Liver (tissue), 8 donors: ENCODE measurements at regions not wholly inside any gene's neighbourhood (a gene's known extent, or its start where the extent isn't known, plus 50 kb on each side); places are given as distances from the start of the nearest gene placed in this dataset.
"Not testable (repeated sequence)": the region's sequence is repeated elsewhere in the genome, so short reads cannot be mapped to it uniquely, and the experiment has no call there.

Source experiments
- DNase-seq: peaks from one replicate; pipeline ENCODE4 v3.0.0-alpha.2; 2017; ENCODE audit warnings: low spot score
- H3K27ac ChIP-seq, 2 donors: one replicate each; pipeline ENCODE4 v1.7.0; 2013; ENCODE audit warnings: inconsistent platforms in 2 of 2, low read length in 2 of 2, control low read depth in 1 of 2, low read depth in 1 of 2, mild to moderate bottlenecking in 1 of 2
- H3K27me3 ChIP-seq, 4 donors: one replicate each; pipeline versions ENCODE4 v1.6.1 to v1.7.0; 2013; ENCODE audit warnings: low read length in 3 of 4, inconsistent platforms in 1 of 4, mild to moderate bottlenecking in 1 of 4, moderate library complexity in 1 of 4; ENCODE audit not compliant: control insufficient read depth in 4 of 4, insufficient read depth in 4 of 4
- H3K36me3 ChIP-seq, 4 donors: one replicate each; pipeline versions ENCODE4 v1.6.1 to v1.7.0; 2013; ENCODE audit warnings: low read length in 3 of 4, mild to moderate bottlenecking in 3 of 4, low read depth in 1 of 4, moderate library complexity in 1 of 4; ENCODE audit not compliant: control insufficient read depth in 4 of 4, insufficient read depth in 3 of 4
- H3K4me1 ChIP-seq, 4 donors: one replicate each; pipeline versions ENCODE4 v1.6.1 to v1.7.0; 2013; ENCODE audit warnings: low read length in 3 of 4, mild to moderate bottlenecking in 3 of 4, moderate library complexity in 1 of 4; ENCODE audit not compliant: control insufficient read depth in 4 of 4, insufficient read depth in 4 of 4
- H3K4me3 ChIP-seq, 3 donors: one replicate each; pipeline versions ENCODE4 v1.6.1 to v1.7.0; 2013; ENCODE audit warnings: low read length in 3 of 3, control low read depth in 1 of 3, low read depth in 1 of 3, mild to moderate bottlenecking in 1 of 3
- H3K9ac ChIP-seq, 2 donors: one replicate each; pipeline ENCODE4 v1.7.0; 2013; ENCODE audit warnings: low read length in 2 of 2, mild to moderate bottlenecking in 2 of 2, moderate library complexity in 2 of 2, control low read depth in 1 of 2, low read depth in 1 of 2
- H3K9me3 ChIP-seq, 4 donors: one replicate each; pipeline versions ENCODE4 v1.6.1 to v1.7.0; 2013; ENCODE audit warnings: low read length in 3 of 4; ENCODE audit not compliant: control insufficient read depth in 4 of 4
- ATF3 ChIP-seq: IDR thresholded peaks from 2 replicates; pipeline ENCODE4 v1.6.1; 2016; ENCODE audit warnings: antibody characterized with exemption
- EGR1 ChIP-seq, 2 donors: IDR thresholded peaks; 2 replicates each; pipeline ENCODE4 v1.6.1; 2016 to 2018; ENCODE audit warnings: antibody characterized with exemption in 2 of 2, low read depth in 2 of 2
- FOXA1 ChIP-seq: IDR thresholded peaks from 2 replicates; pipeline ENCODE4 v1.6.1; 2016; ENCODE audit warnings: antibody characterized with exemption
- FOXA2 ChIP-seq: IDR thresholded peaks from 2 replicates; pipeline ENCODE4 v1.6.1; 2016; ENCODE audit warnings: antibody characterized with exemption
- GABPA ChIP-seq, 2 donors: IDR thresholded peaks in 1 of 2; conservative IDR thresholded peaks in 1 of 2; 2 replicates each; pipeline ENCODE4 v1.6.1; 2016; ENCODE audit warnings: antibody characterized with exemption in 2 of 2, mild to moderate bottlenecking in 1 of 2, moderate library complexity in 1 of 2
- HNF4A ChIP-seq, 2 donors: conservative IDR thresholded peaks; 2 replicates each; pipeline ENCODE4 v1.6.1; 2016; ENCODE audit warnings: antibody characterized with exemption in 2 of 2, mild to moderate bottlenecking in 2 of 2
- HNF4G ChIP-seq: IDR thresholded peaks from 2 replicates; pipeline ENCODE4 v1.6.1; 2016; ENCODE audit warnings: antibody characterized with exemption
- JUND ChIP-seq, 2 donors: IDR thresholded peaks; 2 replicates each; pipeline ENCODE4 v1.6.1; 2016; ENCODE audit warnings: antibody characterized with exemption in 2 of 2
- NR2F2 ChIP-seq: IDR thresholded peaks from 2 replicates; pipeline ENCODE4 v1.6.1; 2016; ENCODE audit warnings: antibody characterized with exemption
- RAD21 ChIP-seq, 2 donors: IDR thresholded peaks; 2 replicates each; pipeline ENCODE4 v1.6.1; 2016; ENCODE audit warnings: antibody characterized with exemption in 2 of 2, mild to moderate bottlenecking in 2 of 2
- REST ChIP-seq: IDR thresholded peaks from 2 replicates; pipeline ENCODE4 v1.6.1; 2016; ENCODE audit warnings: antibody characterized with exemption, mild to moderate bottlenecking
- RXRA ChIP-seq, 2 donors: IDR thresholded peaks; 2 replicates each; pipeline ENCODE4 v1.6.1; 2017 to 2018; ENCODE audit warnings: antibody characterized with exemption in 2 of 2, mild to moderate bottlenecking in 1 of 2
- SP1 ChIP-seq: IDR thresholded peaks from 2 replicates; pipeline ENCODE4 v1.6.1; 2018; ENCODE audit warnings: antibody characterized with exemption, mild to moderate bottlenecking
- TAF1 ChIP-seq: conservative IDR thresholded peaks from 2 replicates; pipeline ENCODE4 v1.6.1; 2016; ENCODE audit warnings: antibody characterized with exemption, mild to moderate bottlenecking
- YY1 ChIP-seq: IDR thresholded peaks from 2 replicates; pipeline ENCODE4 v1.6.1; 2016; ENCODE audit warnings: antibody characterized with exemption, mild to moderate bottlenecking
- ZBTB33 ChIP-seq: IDR thresholded peaks from 2 replicates; pipeline ENCODE4 v1.6.1; 2016; ENCODE audit warnings: antibody characterized with exemption
- WGBS: extraction: QIAGEN DNeasy Blood & Tissue Kit; methylation state at CpG from one replicate; pipeline ENCODE4 v1.1.7; 2013; 5-methylcytosine and 5-hydroxymethylcytosine counted together
- TF ChIP-seq, protein P1 (sequence below): IDR thresholded peaks from 2 replicates; pipeline ENCODE4 v1.6.1; 2016; ENCODE audit warnings: antibody characterized with exemption
- TF ChIP-seq, protein P2 (sequence below): fragments of 150-350 bp; IDR thresholded peaks from 2 replicates; pipeline ENCODE4 v1.5.1; 2017; ENCODE audit warnings: improper control_type of control experiment, low read depth, low read length; ENCODE audit not compliant: missing input control
- donor health status: healthy.
- donor health status: healthy.
- donor health status: healthy.
- donor health status: healthy.
- donor health status: healthy.

GRCh38 chr4:174177536-174177935 lies 105.9 kb downstream of the FBXO8 start:
- H3K4me3 ChIP-seq: no peak overlapping the region
- no peak overlapping the region for H3K27ac ChIP-seq
- H3K36me3 ChIP-seq: no peaks in the 10 kb centered on the region
- H3K27me3 ChIP-seq: peaks cover 0 to 6% (median under 1%) of the 10 kb centered on the region in 4 donors
- no peak overlapping the region for H3K9ac ChIP-seq
- H3K4me1 ChIP-seq: no peaks in the 10 kb centered on the region
- DNase-seq: no peak
- TF ChIP-seq RXRA (IDR thresholded peaks at IDR 0.05) (no peak), GABPA (IDR thresholded peaks at IDR 0.05 in 1 of 2, conservative IDR thresholded peaks at IDR 0.05 in 1 of 2) (no peak), ZBTB33 (no peak), RAD21 (IDR thresholded peaks at IDR 0.05) (no peak), ATF3 (no peak), JUND (IDR thresholded peaks at IDR 0.05) (no peak), FOXA2 (no peak), HNF4G (no peak), REST (no peak), YY1 (no peak), SP1 (no peak), EGR1 (IDR thresholded peaks at IDR 0.05; ENCODE audit: low read depth in 2 of 2) (no peak), FOXA1 (no peak), HNF4A (conservative IDR thresholded peaks at IDR 0.05) (no peak), TAF1 (no peak), NR2F2 (no peak)
- TF ChIP-seq, protein P1, sequence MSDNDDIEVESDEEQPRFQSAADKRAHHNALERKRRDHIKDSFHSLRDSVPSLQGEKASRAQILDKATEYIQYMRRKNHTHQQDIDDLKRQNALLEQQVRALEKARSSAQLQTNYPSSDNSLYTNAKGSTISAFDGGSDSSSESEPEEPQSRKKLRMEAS: no peak
- TF ChIP-seq, protein P2, sequence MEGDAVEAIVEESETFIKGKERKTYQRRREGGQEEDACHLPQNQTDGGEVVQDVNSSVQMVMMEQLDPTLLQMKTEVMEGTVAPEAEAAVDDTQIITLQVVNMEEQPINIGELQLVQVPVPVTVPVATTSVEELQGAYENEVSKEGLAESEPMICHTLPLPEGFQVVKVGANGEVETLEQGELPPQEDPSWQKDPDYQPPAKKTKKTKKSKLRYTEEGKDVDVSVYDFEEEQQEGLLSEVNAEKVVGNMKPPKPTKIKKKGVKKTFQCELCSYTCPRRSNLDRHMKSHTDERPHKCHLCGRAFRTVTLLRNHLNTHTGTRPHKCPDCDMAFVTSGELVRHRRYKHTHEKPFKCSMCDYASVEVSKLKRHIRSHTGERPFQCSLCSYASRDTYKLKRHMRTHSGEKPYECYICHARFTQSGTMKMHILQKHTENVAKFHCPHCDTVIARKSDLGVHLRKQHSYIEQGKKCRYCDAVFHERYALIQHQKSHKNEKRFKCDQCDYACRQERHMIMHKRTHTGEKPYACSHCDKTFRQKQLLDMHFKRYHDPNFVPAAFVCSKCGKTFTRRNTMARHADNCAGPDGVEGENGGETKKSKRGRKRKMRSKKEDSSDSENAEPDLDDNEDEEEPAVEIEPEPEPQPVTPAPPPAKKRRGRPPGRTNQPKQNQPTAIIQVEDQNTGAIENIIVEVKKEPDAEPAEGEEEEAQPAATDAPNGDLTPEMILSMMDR: no peak
- WGBS: 30% methylated on average over 1 of the region's 1 CpG
- H3K9me3 ChIP-seq: no peaks in the 10 kb centered on the region

DNA sequence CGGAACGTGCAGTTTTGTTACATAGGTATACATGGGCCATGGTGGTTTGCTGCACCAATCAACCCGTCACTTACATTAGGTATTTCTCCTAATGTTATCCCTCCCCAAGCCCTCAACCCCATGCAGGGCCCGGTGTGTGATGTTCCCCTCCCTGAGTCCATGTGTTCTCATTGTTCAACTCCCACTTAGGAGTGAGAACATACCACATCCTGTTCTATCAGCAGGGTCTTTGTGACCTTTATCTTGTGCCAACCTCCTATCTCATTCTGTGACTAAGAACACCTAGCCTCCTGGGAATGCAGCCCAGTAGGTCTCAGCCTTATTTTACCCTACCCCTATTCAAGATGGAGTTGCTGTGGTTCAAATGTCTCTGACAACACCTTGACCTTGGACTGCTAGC lies 107.6 kb downstream of the FBXO8 start:
- 82% methylated on average over 4 of the region's 4 CpGs for WGBS
- not testable (repeated sequence) for H3K27ac ChIP-seq

More for the DNA sequence above, 107.6 kb downstream of the FBXO8 start:
- not testable (repeated sequence) for H3K4me1 ChIP-seq, H3K27me3 ChIP-seq, H3K36me3 ChIP-seq, H3K4me3 ChIP-seq, H3K9me3 ChIP-seq, H3K9ac ChIP-seq, DNase-seq
